ENCODE measurements at regions not wholly inside any gene's neighbourhood (a gene's known extent, or its start where the extent isn't known, plus 50 kb on each side); places are given as distances from the start of the nearest gene placed in this dataset.

- H3K79me2 ChIP-seq: no peaks in the 10 kb centered on the region
- TF ChIP-seq CTCF (IDR thresholded peaks at IDR 0.05; ENCODE audit: poor library complexity): no peak
- TF ChIP-seq EZH2 (IDR thresholded peaks at IDR 0.05; ENCODE audit: borderline replicate concordance): no peak
- no peak for TF ChIP-seq EZH2phosphoT487 (IDR thresholded peaks at IDR 0.05; ENCODE audit: low read depth, severe bottlenecking, unreplicated experiment)
- no peak overlapping the region for H3K27ac ChIP-seq
- no peaks in the 10 kb centered on the region for H4K20me1 ChIP-seq (ENCODE audit: insufficient read depth, poor library complexity, severe bottlenecking)
- H3K36me3 ChIP-seq (replicated peaks; ENCODE audit: insufficient read depth, low read depth): no peaks in the 10 kb centered on the region
- H3K4me3 ChIP-seq: no peak overlapping the region
- no peak overlapping the region for H3K4me2 ChIP-seq
- H2AFZ ChIP-seq: no peak overlapping the region
- H3K4me1 ChIP-seq (ENCODE audit: insufficient read depth): peaks cover 4% of the 10 kb centered on the region
- 91% methylated on average over 4 of the region's 4 CpGs for WGBS (ENCODE audit: low lambda C conversion rate, missing lambda C conversion rate)
- no peaks in the 10 kb centered on the region for H3K9me2 ChIP-seq (replicated peaks; ENCODE audit: insufficient read depth)
- DNase-seq (ENCODE audit: low spot score): no peak
- H3K27me3 ChIP-seq: no peaks in the 10 kb centered on the region
- no peaks in the 10 kb centered on the region for H3K9me3 ChIP-seq (ENCODE audit: low read depth)
Observed at GRCh38 chr6:25008707-25009392, 73.1 kb upstream of the RIPOR2 start.

- Histone ChIP-seq H2AFZ (no peak overlapping the region), H3K4me2 (no peak overlapping the region), H3K79me2 (no peaks in the 10 kb centered on the region), H3K4me3 (no peak overlapping the region), H3K4me1 (ENCODE audit: insufficient read depth) (peaks cover 4% of the 10 kb centered on the region), H3K27ac (no peak overlapping the region), H3K9me3 (ENCODE audit: low read depth) (no peaks in the 10 kb centered on the region), H3K27me3 (no peaks in the 10 kb centered on the region), H3K36me3 (replicated peaks; ENCODE audit: insufficient read depth, low read depth) (no peaks in the 10 kb centered on the region), H4K20me1 (ENCODE audit: insufficient read depth, poor library complexity, severe bottlenecking) (no peaks in the 10 kb centered on the region), H3K9me2 (replicated peaks; ENCODE audit: insufficient read depth) (no peaks in the 10 kb centered on the region)
- WGBS (ENCODE audit: low lambda C conversion rate, missing lambda C conversion rate): 91% methylated on average over 6 of the region's 6 CpGs
- DNase-seq (ENCODE audit: low spot score): no peak
- TF ChIP-seq EZH2phosphoT487 (IDR thresholded peaks at IDR 0.05; ENCODE audit: low read depth, severe bottlenecking, unreplicated experiment) (no peak), EZH2 (IDR thresholded peaks at IDR 0.05; ENCODE audit: borderline replicate concordance) (no peak), CTCF (IDR thresholded peaks at IDR 0.05; ENCODE audit: poor library complexity) (no peak)
Observed at GRCh38 chr6:25009393-25009710, 73.6 kb upstream of the RIPOR2 start.

- no peaks in the 10 kb centered on the region for H3K9me2 ChIP-seq (replicated peaks; ENCODE audit: insufficient read depth)
- H3K4me3 ChIP-seq: no peak overlapping the region
- no peak overlapping the region for H3K27ac ChIP-seq
- no peak for TF ChIP-seq EZH2phosphoT487 (IDR thresholded peaks at IDR 0.05; ENCODE audit: low read depth, severe bottlenecking, unreplicated experiment)
- no peak for TF ChIP-seq EZH2 (IDR thresholded peaks at IDR 0.05; ENCODE audit: borderline replicate concordance)
- no peak for TF ChIP-seq CTCF (IDR thresholded peaks at IDR 0.05; ENCODE audit: poor library complexity)
- DNase-seq (ENCODE audit: low spot score): no peak
- peaks cover 4% of the 10 kb centered on the region for H3K4me1 ChIP-seq (ENCODE audit: insufficient read depth)
- no peaks in the 10 kb centered on the region for H3K27me3 ChIP-seq
- H2AFZ ChIP-seq: no peak overlapping the region
- no peaks in the 10 kb centered on the region for H3K36me3 ChIP-seq (replicated peaks; ENCODE audit: insufficient read depth, low read depth)
- 82% methylated on average over 6 of the region's 6 CpGs for WGBS (ENCODE audit: low lambda C conversion rate, missing lambda C conversion rate)
- H4K20me1 ChIP-seq (ENCODE audit: insufficient read depth, poor library complexity, severe bottlenecking): no peaks in the 10 kb centered on the region
- H3K4me2 ChIP-seq: no peak overlapping the region
- H3K79me2 ChIP-seq: no peaks in the 10 kb centered on the region
- H3K9me3 ChIP-seq (ENCODE audit: low read depth): no peaks in the 10 kb centered on the region
Observed at GRCh38 chr6:25010176-25010575, 74.4 kb upstream of the RIPOR2 start.

All from hepatocyte (in vitro differentiated cells).